HEK293 (cell line): ENCODE measurements at regions not wholly inside any gene's neighbourhood (a gene's known extent, or its start where the extent isn't known, plus 50 kb on each side); places are given as distances from the start of the nearest gene placed in this dataset.

Source experiments
- CTCF ChIA-PET: fragments of 350-600 bp; formaldehyde crosslinking; extraction: SDS; loops from one replicate; lab custom pipeline; 2021; ENCODE audit warnings: antibody characterized with exemption; lab: Yijun Ruan, JAX
- POLR2A ChIA-PET: fragments of 300-600 bp; formaldehyde crosslinking; extraction: SDS; loops from one replicate; lab custom pipeline; 2020; ENCODE audit warnings: antibody characterized with exemption, inconsistent platforms; lab: Yijun Ruan, JAX
- H3K27ac ChIP-seq: fragments of 200-500 bp; sonication (Bioruptor generic); 2 replicates; pipeline ENCODE4 v1.5.1; 2014; ENCODE audit warnings: low read depth, low read length, control low read depth, inconsistent platforms; ENCODE audit errors: extremely low read depth
- H3K36me3 ChIP-seq, 2 experiments: fragments of 200-500 bp in 1 of 2; sonication (Bioruptor generic) in 1 of 2; 1 replicate in 1 of 2; 2 replicates in 1 of 2; pipeline ENCODE4 v1.5.1; 2014 to 2017; ENCODE audit warnings: inconsistent platforms in 2 of 2, low read length in 2 of 2; ENCODE audit not compliant: control insufficient read depth in 2 of 2, insufficient read depth in 1 of 2
- H3K4me1 ChIP-seq: fragments of 200-500 bp; sonication (Bioruptor generic); 2 replicates; pipeline ENCODE4 v1.5.1; 2014; ENCODE audit warnings: mild to moderate bottlenecking, low read length, inconsistent platforms; ENCODE audit not compliant: control insufficient read depth, insufficient read depth
- H3K4me3 ChIP-seq: 2 replicates; pipeline ENCODE4 v1.5.1; 2011; ENCODE audit warnings: low read depth, mild to moderate bottlenecking, control low read depth, low read length, moderate library complexity
- H3K9me3 ChIP-seq: fragments of 200-500 bp; sonication (Bioruptor generic); 2 replicates; pipeline ENCODE4 v1.5.1; 2014; ENCODE audit warnings: low read depth, low read length, inconsistent platforms; ENCODE audit not compliant: control insufficient read depth, insufficient read depth
- BCL6B ChIP-seq: fragments of 450-650 bp; formaldehyde crosslinking; IDR thresholded peaks from 2 replicates; pipeline ENCODE4 v1.5.1; 2017; ENCODE audit warnings: missing biosample characterization, missing genetic modification characterization
- ELK4 ChIP-seq: IDR thresholded peaks from 2 replicates; pipeline ENCODE4 v1.6.1; 2011; ENCODE audit warnings: mild to moderate bottlenecking, low read depth, low read length, borderline replicate concordance
- GLIS1 ChIP-seq: fragments of 450-650 bp; formaldehyde crosslinking; IDR thresholded peaks from 2 replicates; pipeline ENCODE4 v1.5.1; 2016; ENCODE audit warnings: missing biosample characterization, missing genetic modification characterization
- HOXA7 ChIP-seq: sonication (generic); formaldehyde crosslinking; IDR thresholded peaks from 2 replicates; pipeline ENCODE4 v1.8.1; 2022; ENCODE audit warnings: missing genetic modification reagents, borderline replicate concordance
- MEIS1 ChIP-seq: sonication (generic); formaldehyde crosslinking; IDR thresholded peaks from 2 replicates; pipeline ENCODE4 v1.8.1; 2022; ENCODE audit warnings: missing genetic modification reagents, mild to moderate bottlenecking, borderline replicate concordance
- MZF1 ChIP-seq: fragments of 450-650 bp; formaldehyde crosslinking; IDR thresholded peaks from 2 replicates; pipeline ENCODE4 v1.5.1; 2017; ENCODE audit warnings: missing biosample characterization, missing genetic modification characterization, borderline replicate concordance
- ZBTB21 ChIP-seq: fragments of 450-650 bp; formaldehyde crosslinking; IDR thresholded peaks from 2 replicates; pipeline ENCODE4 v1.5.1; 2017; ENCODE audit warnings: missing biosample characterization, missing genetic modification characterization
- ZBTB44 ChIP-seq: fragments of 450-650 bp; IDR thresholded peaks from 2 replicates; pipeline ENCODE4 v1.5.1; 2018; ENCODE audit warnings: missing biosample characterization, mild to moderate bottlenecking, missing genetic modification characterization
- ZNF10 ChIP-seq: fragments of 450-650 bp; formaldehyde crosslinking; IDR thresholded peaks from 2 replicates; pipeline ENCODE4 v1.5.1; 2017; ENCODE audit warnings: missing biosample characterization, missing genetic modification characterization
- ZNF112 ChIP-seq: fragments of 450-650 bp; formaldehyde crosslinking; IDR thresholded peaks from 2 replicates; pipeline ENCODE4 v1.5.0; 2017; ENCODE audit warnings: missing biosample characterization, missing genetic modification characterization
- ZNF146 ChIP-seq: fragments of 450-650 bp; formaldehyde crosslinking; IDR thresholded peaks from 2 replicates; pipeline ENCODE4 v1.5.1; 2016; ENCODE audit warnings: missing biosample characterization, missing genetic modification characterization
- ZNF174 ChIP-seq: fragments of 450-650 bp; formaldehyde crosslinking; IDR thresholded peaks from 2 replicates; pipeline ENCODE4 v1.5.0; 2017; ENCODE audit warnings: missing biosample characterization, mild to moderate bottlenecking, missing genetic modification characterization
- ZNF211 ChIP-seq: fragments of 450-650 bp; formaldehyde crosslinking; IDR thresholded peaks from 2 replicates; pipeline ENCODE4 v1.5.1; 2016; ENCODE audit warnings: low read depth, missing biosample characterization, missing genetic modification characterization
- ZNF214 ChIP-seq: fragments of 450-650 bp; formaldehyde crosslinking; IDR thresholded peaks from 2 replicates; pipeline ENCODE4 v1.5.1; 2017; ENCODE audit warnings: missing biosample characterization, mild to moderate bottlenecking, missing genetic modification characterization, borderline replicate concordance
- ZNF280D ChIP-seq: fragments of 450-650 bp; formaldehyde crosslinking; IDR thresholded peaks from 2 replicates; pipeline ENCODE4 v1.5.1; 2016; ENCODE audit warnings: missing biosample characterization, missing genetic modification characterization
- ZNF311 ChIP-seq: fragments of 450-650 bp; formaldehyde crosslinking; IDR thresholded peaks from 2 replicates; pipeline ENCODE4 v1.5.1; 2017; ENCODE audit warnings: missing biosample characterization, missing genetic modification characterization, borderline replicate concordance
- ZNF366 ChIP-seq: fragments of 450-650 bp; formaldehyde crosslinking; conservative IDR thresholded peaks from 2 replicates; pipeline ENCODE4 v1.5.1; 2016; ENCODE audit warnings: missing biosample characterization, missing genetic modification characterization
- ZNF423 ChIP-seq: fragments of 450-650 bp; formaldehyde crosslinking; IDR thresholded peaks from 2 replicates; pipeline ENCODE4 v1.5.1; 2016; ENCODE audit warnings: missing biosample characterization, missing genetic modification characterization
- ZNF449 ChIP-seq: fragments of 450-650 bp; formaldehyde crosslinking; IDR thresholded peaks from 2 replicates; pipeline ENCODE4 v1.5.1; 2017; ENCODE audit warnings: missing biosample characterization, mild to moderate bottlenecking, missing genetic modification characterization, moderate library complexity
- ZNF501 ChIP-seq: fragments of 450-650 bp; formaldehyde crosslinking; IDR thresholded peaks from 2 replicates; pipeline ENCODE4 v1.5.1; 2016; ENCODE audit warnings: missing biosample characterization, missing genetic modification characterization
- ZNF514 ChIP-seq: fragments of 450-650 bp; formaldehyde crosslinking; IDR thresholded peaks from 2 replicates; pipeline ENCODE4 v1.5.1; 2016; ENCODE audit warnings: missing biosample characterization, missing genetic modification characterization
- ZNF529 ChIP-seq: fragments of 450-650 bp; formaldehyde crosslinking; IDR thresholded peaks from 2 replicates; pipeline ENCODE4 v1.5.1; 2017; ENCODE audit warnings: missing genetic modification characterization, missing biosample characterization; ENCODE audit not compliant: insufficient replicate concordance
- ZNF596 ChIP-seq: fragments of 450-650 bp; IDR thresholded peaks from 2 replicates; pipeline ENCODE4 v1.5.0; 2018; ENCODE audit warnings: missing biosample characterization, mild to moderate bottlenecking, missing genetic modification characterization, moderate library complexity
- ZNF776 ChIP-seq: fragments of 450-650 bp; formaldehyde crosslinking; IDR thresholded peaks from 2 replicates; pipeline ENCODE4 v1.5.0; 2017; ENCODE audit warnings: missing biosample characterization, missing genetic modification characterization, borderline replicate concordance
- ZSCAN4 ChIP-seq: fragments of 450-650 bp; formaldehyde crosslinking; IDR thresholded peaks from 2 replicates; pipeline ENCODE4 v1.5.1; 2017; ENCODE audit warnings: missing biosample characterization, missing genetic modification characterization

GRCh38 chr15:96180087-96180748 is 150.3 kb upstream of the NR2F2 start:
- no peak overlapping the region for H3K4me3 ChIP-seq
- H3K27ac ChIP-seq, result no peak overlapping the region
- H3K9me3 ChIP-seq, result no peaks in the 10 kb centered on the region
- H3K4me1 ChIP-seq, result peaks cover 2% of the 10 kb centered on the region; the same call in 1 of the 2 replicates
- POLR2A ChIA-PET, result no interaction called here
- TF ChIP-seq GLIS1 (tag by site-specific recombination), result no peak
- no peak for TF ChIP-seq ZNF449 (tag by site-specific recombination)
- TF ChIP-seq ZNF211 (tag by site-specific recombination), result no peak
- TF ChIP-seq ZNF10, result no peak
- TF ChIP-seq ZNF596 (tag by site-specific recombination), result no peak
- TF ChIP-seq HOXA7 (CRISPR knock-in tag), result no peak
- no peak for TF ChIP-seq ZNF311 (tag by site-specific recombination)
- TF ChIP-seq ZNF501 (tag by site-specific recombination), result no peak
- TF ChIP-seq ZNF529 (tag by site-specific recombination), result no peak
- no peak for TF ChIP-seq MEIS1 (CRISPR knock-in tag)
- TF ChIP-seq ZNF776 (tag by site-specific recombination), result no peak
- no peak for TF ChIP-seq MZF1 (tag by site-specific recombination)
- no peak for TF ChIP-seq ZNF214 (tag by site-specific recombination)
- no peak for TF ChIP-seq ZSCAN4 (tag by site-specific recombination)
- no peak for TF ChIP-seq BCL6B (tag by site-specific recombination)
- no peak for TF ChIP-seq ZNF174 (tag by site-specific recombination)
- no peak for TF ChIP-seq ZNF112 (tag by site-specific recombination)
- TF ChIP-seq, all 188 proteins: peak for 0
- H3K36me3 ChIP-seq, result no peaks in the 10 kb centered on the region
- CTCF ChIA-PET, result no interaction called here

GRCh38 chr15:96181217-96181616 is 149.3 kb upstream of the NR2F2 start:
- Histone ChIP-seq H3K27ac (no peak overlapping the region), H3K4me1 (peaks cover 2% of the 10 kb centered on the region; the same call in 1 of the 2 replicates), H3K9me3 (no peaks in the 10 kb centered on the region), H3K4me3 (no peak overlapping the region), H3K36me3 (no peaks in the 10 kb centered on the region)
- CTCF ChIA-PET, result no interaction called here
- POLR2A ChIA-PET, result no interaction called here
- no peak for TF ChIP-seq ZNF280D (tag by site-specific recombination)
- TF ChIP-seq HOXA7 (CRISPR knock-in tag), result no peak
- no peak for TF ChIP-seq ZNF366
- no peak for TF ChIP-seq ZNF146
- TF ChIP-seq ELK4, result no peak
- no peak for TF ChIP-seq ZNF211 (tag by site-specific recombination)
- TF ChIP-seq ZNF514 (tag by site-specific recombination), result no peak
- TF ChIP-seq ZBTB44, result no peak
- no peak for TF ChIP-seq ZBTB21 (tag by site-specific recombination)
- no peak for TF ChIP-seq ZNF423
